Spinal cord (tissue), 9 donors: ENCODE measurements at regions not wholly inside any gene's neighbourhood (a gene's known extent, or its start where the extent isn't known, plus 50 kb on each side); places are given as distances from the start of the nearest gene placed in this dataset.

Source experiments
- DNase-seq, 6 donors: peaks; one replicate each; pipeline versions ENCODE4 v3.0.0 to v3.0.0-alpha.2; 2013 to 2015; ENCODE audit warnings: low spot score in 6 of 6, low read depth in 4 of 6
- H3K27ac ChIP-seq: one replicate; pipeline ENCODE4 v1.5.1; 2013; ENCODE audit warnings: low read depth, low read length, control low read depth
- H3K27me3 ChIP-seq: one replicate; pipeline ENCODE4 v1.6.1; 2013; ENCODE audit warnings: low read length; ENCODE audit not compliant: control insufficient read depth, insufficient read depth
- H3K36me3 ChIP-seq: one replicate; pipeline ENCODE4 v1.6.1; 2013; ENCODE audit warnings: low read length; ENCODE audit not compliant: control insufficient read depth, insufficient read depth
- H3K4me1 ChIP-seq: one replicate; pipeline ENCODE4 v1.6.1; 2013; ENCODE audit warnings: low read length; ENCODE audit not compliant: control insufficient read depth, insufficient read depth
- H3K4me3 ChIP-seq: one replicate; pipeline ENCODE4 v1.5.1; 2013; ENCODE audit warnings: low read depth, low read length, control low read depth
- H3K9me3 ChIP-seq: one replicate; pipeline ENCODE4 v1.6.1; 2013; ENCODE audit warnings: low read length; ENCODE audit not compliant: control insufficient read depth, insufficient read depth
- WGBS: methylation state at CpG from one replicate; pipeline ENCODE4 v1.1.5; 2013; ENCODE audit warnings: missing lambda C conversion rate; ENCODE audit not compliant: insufficient coverage; 5-methylcytosine and 5-hydroxymethylcytosine counted together
- donor health status: healthy.

DNA sequence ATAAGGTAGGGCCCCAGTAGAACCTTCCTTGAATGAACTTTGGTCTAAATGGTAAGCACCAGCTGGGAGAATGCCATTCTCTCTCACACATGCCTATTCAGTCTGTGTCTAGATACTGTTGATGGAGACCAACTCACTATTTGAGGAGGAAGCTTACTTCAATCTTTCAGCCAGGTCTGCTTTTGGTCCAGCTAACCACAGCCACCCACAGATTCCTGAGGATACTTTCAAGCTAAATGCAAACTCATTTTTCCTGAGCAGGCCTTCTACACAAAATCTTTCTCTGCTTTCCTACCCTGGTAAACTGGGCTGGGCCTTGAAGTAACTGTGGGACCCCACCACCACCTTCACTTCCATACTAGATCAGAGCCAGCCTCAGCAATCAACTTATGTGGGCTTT lies 76.9 kb upstream of the KLF3 start:
- no peaks in the 10 kb centered on the region for H3K9me3 ChIP-seq
- H3K4me3 ChIP-seq, result no peak overlapping the region
- H3K4me1 ChIP-seq, result no peaks in the 10 kb centered on the region
- DNase-seq, result no peak
- no peaks in the 10 kb centered on the region for H3K36me3 ChIP-seq
- H3K27me3 ChIP-seq, result no peaks in the 10 kb centered on the region
- no peak overlapping the region for H3K27ac ChIP-seq

DNA sequence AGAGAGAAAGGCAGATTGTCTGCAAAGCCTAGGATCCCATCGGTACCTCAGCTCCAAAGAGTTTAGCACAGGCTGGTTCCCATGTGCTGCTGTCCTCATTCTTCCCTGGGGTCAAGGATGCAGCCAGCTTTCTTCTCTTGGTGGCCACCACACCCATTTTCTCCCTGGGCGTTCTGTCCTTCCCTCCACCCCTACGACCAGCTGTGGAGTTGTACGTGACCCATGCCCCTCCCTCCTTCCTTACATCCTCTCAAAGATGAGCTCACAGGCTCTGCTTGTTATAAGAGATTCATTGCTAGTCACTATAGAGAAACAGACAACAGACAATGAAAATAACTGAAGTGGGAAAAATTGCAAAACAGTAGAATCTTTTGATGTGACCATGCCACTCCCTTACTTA lies 74.0 kb upstream of the KLF3 start:
- H3K9me3 ChIP-seq, result no peaks in the 10 kb centered on the region
- 73% methylated on average over 4 of the region's 4 CpGs for WGBS
- H3K36me3 ChIP-seq, result no peaks in the 10 kb centered on the region
- H3K4me1 ChIP-seq, result no peaks in the 10 kb centered on the region
- H3K4me3 ChIP-seq, result no peak overlapping the region
- H3K27ac ChIP-seq, result no peak overlapping the region
- no peaks in the 10 kb centered on the region for H3K27me3 ChIP-seq
- no peak for DNase-seq

DNA sequence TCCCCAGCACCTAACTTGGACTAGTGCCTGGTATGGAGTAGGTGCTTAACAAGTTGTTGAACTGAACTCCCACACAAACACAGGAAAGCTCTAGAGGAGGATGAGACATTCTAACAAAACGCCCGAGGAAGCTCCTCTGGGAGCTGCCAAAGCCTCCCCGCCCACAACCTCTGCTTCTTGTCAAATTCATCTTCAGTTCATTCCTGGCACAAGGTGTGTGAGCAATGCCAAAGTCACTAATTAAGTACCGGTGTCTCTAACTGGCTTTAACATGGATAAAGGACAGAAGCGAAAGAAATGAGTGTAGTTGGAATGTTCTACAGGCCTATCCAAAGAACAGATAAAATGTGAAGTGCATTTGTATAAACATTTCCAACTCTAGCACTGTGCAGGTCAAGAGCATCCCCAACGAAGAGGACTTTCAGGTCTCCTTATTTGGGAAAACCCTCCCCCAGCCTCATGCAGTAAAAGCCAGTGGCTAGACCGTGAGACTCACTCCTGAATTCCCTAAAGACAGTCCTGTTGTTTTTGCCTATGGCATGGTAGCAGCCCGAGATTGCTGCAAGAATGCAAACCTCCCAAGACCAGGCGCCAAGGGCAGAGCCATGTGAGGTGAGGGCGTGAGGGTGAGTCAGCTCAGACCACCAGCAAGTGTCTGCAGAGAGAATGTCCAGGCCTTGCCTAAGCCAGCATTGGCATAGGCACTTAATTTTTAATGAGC lies 72.2 kb upstream of the KLF3 start:
- Histone ChIP-seq H3K9me3 (no peaks in the 10 kb centered on the region), H3K27ac (no peak overlapping the region), H3K36me3 (no peaks in the 10 kb centered on the region), H3K4me1 (no peaks in the 10 kb centered on the region), H3K27me3 (no peaks in the 10 kb centered on the region), H3K4me3 (no peak overlapping the region)
- no peak for DNase-seq
- WGBS, result 84% methylated on average over 6 of the region's 10 CpGs

DNA sequence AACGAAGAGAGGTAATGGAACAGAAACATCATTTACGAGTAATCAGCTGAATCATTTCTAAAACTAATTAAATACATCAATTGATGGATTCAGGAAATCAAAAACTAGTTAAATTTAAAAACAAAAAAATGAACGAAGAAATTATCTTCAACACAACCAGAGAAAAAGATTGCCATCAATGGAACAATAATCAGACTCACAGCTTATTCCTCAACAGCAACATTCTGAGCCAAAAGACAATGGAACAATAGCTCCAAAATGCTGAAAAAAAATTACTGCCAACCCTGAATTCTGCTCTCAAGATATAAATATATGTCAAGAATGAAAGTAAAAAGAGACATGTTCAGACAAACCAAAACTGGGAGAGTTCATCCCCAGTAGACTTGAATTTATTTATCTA lies 65.5 kb upstream of the KLF3 start:
- H3K27ac ChIP-seq, result no peak overlapping the region

DNA sequence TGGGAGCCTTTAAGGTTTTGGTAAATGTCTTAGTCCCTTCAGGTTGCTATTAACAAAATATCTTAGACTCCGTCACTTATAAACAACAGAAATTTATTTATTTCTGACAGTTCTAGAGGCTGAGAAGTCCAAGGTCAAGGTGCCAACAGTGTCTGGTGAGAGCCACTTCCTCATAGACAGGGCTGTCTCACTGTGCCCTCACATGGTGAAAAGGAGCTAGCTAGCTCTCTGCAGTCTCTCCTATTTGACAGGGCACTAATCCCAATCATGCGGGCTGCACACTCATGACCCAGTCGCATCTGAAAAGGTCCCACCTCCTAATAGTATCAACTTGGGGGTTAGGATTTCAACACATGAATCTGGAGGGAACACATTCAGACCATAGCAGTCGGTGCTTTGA lies 63.4 kb upstream of the KLF3 start:
- Histone ChIP-seq H3K4me3 (no peak overlapping the region), H3K27ac (no peak overlapping the region), H3K36me3 (no peaks in the 10 kb centered on the region), H3K27me3 (no peaks in the 10 kb centered on the region), H3K9me3 (no peaks in the 10 kb centered on the region), H3K4me1 (no peaks in the 10 kb centered on the region)
- WGBS, result no CpG with 5 or more reads among the region's 4 CpGs
- no peak for DNase-seq

More for the DNA sequence above, 65.5 kb upstream of the KLF3 start:
- H3K4me3 ChIP-seq, result no peak overlapping the region
- no peaks in the 10 kb centered on the region for H3K4me1 ChIP-seq
- H3K36me3 ChIP-seq, result no peaks in the 10 kb centered on the region
- no peak for DNase-seq
- H3K9me3 ChIP-seq, result no peaks in the 10 kb centered on the region
- H3K27me3 ChIP-seq, result no peaks in the 10 kb centered on the region
- 83% methylated on average over 1 of the region's 3 CpGs for WGBS

DNA sequence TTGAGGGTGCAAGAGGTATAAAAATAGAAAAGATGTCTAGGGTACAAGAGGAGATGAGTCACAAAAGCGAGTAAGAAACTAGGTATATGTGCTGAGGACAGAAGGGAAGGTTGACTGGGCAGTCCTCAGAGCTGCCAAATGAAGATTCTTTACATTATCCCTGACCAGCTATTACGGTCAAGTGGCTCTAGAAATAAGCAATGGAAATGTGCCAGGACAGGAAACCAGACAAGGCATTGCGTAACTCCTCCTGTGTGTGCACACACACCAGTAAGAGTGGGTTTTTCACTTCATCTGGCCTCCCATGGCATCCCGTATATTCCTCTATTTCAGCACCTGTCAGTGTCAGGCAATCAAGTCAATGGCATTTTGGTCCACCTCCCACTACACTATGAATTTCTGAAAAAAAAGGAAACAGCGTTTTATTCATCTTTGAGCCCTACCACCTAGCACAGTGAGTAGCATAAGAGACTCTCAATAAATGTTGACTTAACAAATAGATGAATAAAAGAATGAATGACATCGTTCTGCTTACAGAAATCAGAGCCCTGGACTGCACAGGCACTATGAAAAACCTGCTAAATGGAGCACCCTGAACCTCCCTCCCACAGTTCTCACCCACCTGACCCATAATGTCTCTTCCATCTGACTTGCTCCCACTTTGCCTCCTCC lies 62.6 kb upstream of the KLF3 start:
- no peaks in the 10 kb centered on the region for H3K9me3 ChIP-seq
- H3K36me3 ChIP-seq, result no peaks in the 10 kb centered on the region
- H3K27ac ChIP-seq, result no peak overlapping the region
- H3K4me3 ChIP-seq, result no peak overlapping the region
- peaks cover 3% of the 10 kb centered on the region for H3K4me1 ChIP-seq
- no peak for DNase-seq
- H3K27me3 ChIP-seq, result no peaks in the 10 kb centered on the region
- 76% methylated on average over 3 of the region's 6 CpGs for WGBS

DNA sequence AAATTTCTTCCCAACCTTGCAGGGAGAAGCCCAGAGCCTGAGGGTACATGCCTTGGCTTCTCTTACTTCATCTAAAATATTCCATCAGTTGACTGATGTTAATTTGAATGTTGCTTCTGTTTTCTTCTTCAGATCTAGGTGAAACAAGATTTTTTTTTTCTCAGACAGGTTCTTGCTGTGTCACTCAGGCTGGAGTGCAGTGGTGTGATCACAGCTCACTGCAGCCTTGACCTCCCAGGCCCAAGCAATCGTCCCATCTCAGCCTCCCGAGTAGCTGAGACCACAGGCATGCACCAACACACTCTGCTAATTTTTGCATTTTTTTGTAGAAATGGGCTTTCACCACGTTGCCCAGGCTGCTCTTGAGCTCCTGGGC lies 62.1 kb upstream of the KLF3 start:
- H3K9me3 ChIP-seq, result no peaks in the 10 kb centered on the region
- DNase-seq, result no peak
- H3K36me3 ChIP-seq, result no peaks in the 10 kb centered on the region
- no peaks in the 10 kb centered on the region for H3K27me3 ChIP-seq
- H3K27ac ChIP-seq, result no peak overlapping the region
- H3K4me1 ChIP-seq, result peaks cover 7% of the 10 kb centered on the region
- 87% methylated on average over 3 of the region's 3 CpGs for WGBS
- no peak overlapping the region for H3K4me3 ChIP-seq

DNA sequence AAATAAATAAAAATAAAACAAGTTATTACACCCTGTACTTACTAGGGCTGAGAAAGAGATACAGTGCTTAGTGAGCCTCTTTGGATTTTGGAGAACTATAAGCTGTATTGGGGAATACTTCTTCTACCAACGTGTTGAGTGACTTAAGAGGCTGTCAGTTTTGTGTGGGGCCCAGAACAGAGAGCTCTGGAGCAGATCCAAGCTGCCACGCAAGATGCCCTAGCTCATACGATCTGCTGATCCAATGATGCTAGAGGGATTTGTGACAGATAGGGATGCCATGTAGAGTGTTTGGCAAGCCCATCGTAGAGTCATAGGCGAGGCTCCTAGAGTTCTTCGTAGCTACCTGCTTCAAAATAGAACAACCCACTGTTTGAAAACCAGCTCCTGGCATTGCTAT lies 60.3 kb upstream of the KLF3 start:
- peaks cover 7% of the 10 kb centered on the region for H3K4me1 ChIP-seq
- H3K36me3 ChIP-seq, result no peaks in the 10 kb centered on the region
- no peak overlapping the region for H3K27ac ChIP-seq
- no peaks in the 10 kb centered on the region for H3K9me3 ChIP-seq
- no peak overlapping the region for H3K4me3 ChIP-seq
- H3K27me3 ChIP-seq, result no peaks in the 10 kb centered on the region
- DNase-seq, result no peak
- 98% methylated on average over 6 of the region's 6 CpGs for WGBS

DNA sequence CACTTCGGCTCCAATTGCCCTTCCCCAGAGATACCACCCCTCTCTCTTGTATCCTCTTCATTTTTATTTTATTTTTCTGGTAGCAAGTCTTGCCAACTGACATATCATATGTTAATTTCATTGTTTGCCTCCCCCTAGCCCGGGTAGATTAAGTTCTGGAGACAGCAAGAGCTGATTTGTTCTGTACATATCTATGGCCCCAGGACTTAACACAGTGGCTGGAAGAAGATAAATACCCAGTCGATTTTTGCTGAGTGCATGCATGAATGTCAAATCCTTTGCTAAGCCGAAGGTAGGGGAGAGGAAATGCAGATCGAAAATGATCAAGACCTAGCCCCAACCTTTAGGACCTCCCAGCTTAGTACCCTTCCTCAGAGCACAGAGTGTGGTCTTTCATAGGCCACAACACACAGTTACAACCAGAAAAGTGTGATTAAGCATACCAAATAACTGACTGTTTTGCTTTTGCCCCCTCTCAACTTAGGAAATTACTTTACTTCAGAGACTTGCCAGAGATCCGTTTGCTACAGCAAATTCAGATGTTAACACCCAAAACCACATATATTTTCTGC lies 58.7 kb upstream of the KLF3 start:
- Histone ChIP-seq H3K36me3 (no peaks in the 10 kb centered on the region), H3K4me1 (peaks cover 10% of the 10 kb centered on the region), H3K27ac (no peak overlapping the region), H3K9me3 (no peaks in the 10 kb centered on the region), H3K27me3 (no peaks in the 10 kb centered on the region), H3K4me3 (no peak overlapping the region)
- DNase-seq, result no peak
- 65% methylated on average over 6 of the region's 6 CpGs for WGBS
